Mesendoderm (in vitro differentiated cells): ENCODE measurements at regions not wholly inside any gene's neighbourhood (a gene's known extent, or its start where the extent isn't known, plus 50 kb on each side); places are given as distances from the start of the nearest gene placed in this dataset.
A peak's percentile ranks its signal among the peaks of the same experiment; 100 is the strongest.

Experiments
- DNase-seq: peaks from one replicate; pipeline ENCODE4 v3.0.0; 2013
- H2AK5ac ChIP-seq: 2 replicates; pipeline ENCODE4 v1.6.1; 2013; ENCODE audit warnings: low read length, inconsistent platforms
- H2BK120ac ChIP-seq: 2 replicates; pipeline ENCODE4 v1.6.1; 2013; ENCODE audit warnings: low read depth, mild to moderate bottlenecking, low read length, moderate library complexity, mixed read lengths
- H2BK15ac ChIP-seq: replicated peaks from 2 replicates; pipeline ENCODE4 v1.6.1; 2013; ENCODE audit warnings: low read depth, mild to moderate bottlenecking, moderate library complexity
- H2BK5ac ChIP-seq: 2 replicates; pipeline ENCODE4 v1.6.1; 2013; ENCODE audit warnings: low read length, inconsistent platforms
- H3K18ac ChIP-seq: 2 replicates; pipeline ENCODE4 v1.6.1; 2013; ENCODE audit warnings: mild to moderate bottlenecking, low read length, mixed read lengths
- H3K23ac ChIP-seq: one replicate; pipeline ENCODE4 v1.6.1; 2013; ENCODE audit warnings: low read length
- H3K27ac ChIP-seq: 2 replicates; pipeline ENCODE4 v1.5.1; 2013; ENCODE audit warnings: low read depth, mild to moderate bottlenecking, inconsistent platforms, low read length, moderate library complexity
- H3K27me3 ChIP-seq: 2 replicates; pipeline ENCODE4 v1.6.1; 2013; ENCODE audit warnings: low read length, control low read depth, mild to moderate bottlenecking, inconsistent platforms; ENCODE audit not compliant: insufficient read depth, poor library complexity
- H3K36me3 ChIP-seq: 2 replicates; pipeline ENCODE4 v1.6.1; 2013; ENCODE audit warnings: low read length, inconsistent platforms; ENCODE audit not compliant: control insufficient read depth, insufficient read depth
- H3K4ac ChIP-seq: one replicate; pipeline ENCODE4 v1.6.1; 2013; ENCODE audit warnings: low read depth, mild to moderate bottlenecking, low read length, moderate library complexity
- H3K4me1 ChIP-seq: 2 replicates; pipeline ENCODE4 v1.6.1; 2013; ENCODE audit warnings: low read depth, low read length, inconsistent platforms; ENCODE audit not compliant: control insufficient read depth
- H3K4me2 ChIP-seq: 2 replicates; pipeline ENCODE4 v1.6.1; 2013; ENCODE audit warnings: low read length
- H3K4me3 ChIP-seq: 2 replicates; pipeline ENCODE4 v1.5.1; 2013; ENCODE audit warnings: mild to moderate bottlenecking, low read length
- H3K56ac ChIP-seq: one replicate; pipeline ENCODE4 v1.6.1; 2013; ENCODE audit warnings: low read length
- H3K79me1 ChIP-seq: 2 replicates; pipeline ENCODE4 v1.6.1; 2013; ENCODE audit warnings: low read length, inconsistent platforms
- H3K79me2 ChIP-seq: 2 replicates; pipeline ENCODE4 v1.6.1; 2013; ENCODE audit warnings: mild to moderate bottlenecking, low read length; ENCODE audit not compliant: control insufficient read depth, insufficient read depth
- H3K9ac ChIP-seq: 2 replicates; pipeline ENCODE4 v1.6.1; 2013; ENCODE audit warnings: low read length, inconsistent platforms
- H4K5ac ChIP-seq: one replicate; pipeline ENCODE4 v1.6.1; 2013; ENCODE audit warnings: low read length
- H4K8ac ChIP-seq: one replicate; pipeline ENCODE4 v1.6.1; 2013; ENCODE audit warnings: low read depth, mild to moderate bottlenecking, control low read depth, low read length, moderate library complexity
- WGBS: extraction: QIAGEN DNeasy Blood & Tissue Kit; methylation state at CpG from one replicate; pipeline ENCODE4 v1.1.7; 2013; ENCODE audit warnings: low lambda C conversion rate, missing lambda C conversion rate; ENCODE audit not compliant: insufficient coverage; ENCODE audit errors: extremely low coverage; 5-methylcytosine and 5-hydroxymethylcytosine counted together

DNA sequence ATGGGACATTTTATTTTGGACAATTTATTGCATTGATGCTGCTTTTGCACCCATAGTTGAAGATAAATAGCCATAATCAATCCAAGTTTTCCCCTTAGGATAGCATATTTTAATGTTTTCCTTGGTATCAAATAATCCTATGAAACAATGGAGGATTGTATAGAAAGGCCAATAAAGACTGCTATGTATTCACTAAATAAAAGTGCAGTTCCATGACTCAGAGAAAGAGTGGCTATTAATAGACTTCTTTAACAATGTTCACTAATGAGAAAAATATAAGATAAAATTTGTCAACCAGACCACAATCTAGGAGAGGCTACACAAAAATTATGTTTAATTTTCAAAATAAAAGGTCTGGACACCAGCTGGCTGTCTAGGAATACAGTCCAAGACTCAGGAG, 560.9 kb upstream of the AGTR1 start:
- no peak overlapping the region for H3K18ac ChIP-seq
- no peak overlapping the region for H3K56ac ChIP-seq
- H3K4ac ChIP-seq, result no peak overlapping the region
- H3K4me2 ChIP-seq, result no peak overlapping the region
- H3K9ac ChIP-seq, result no peak overlapping the region
- no peak overlapping the region for H4K8ac ChIP-seq
- H2AK5ac ChIP-seq, result no peak overlapping the region
- no peak overlapping the region for H3K27ac ChIP-seq
- H3K79me2 ChIP-seq, result no peaks in the 10 kb centered on the region
- H3K23ac ChIP-seq, result no peak overlapping the region
- no peak overlapping the region for H4K5ac ChIP-seq
- no peaks in the 10 kb centered on the region for H3K36me3 ChIP-seq
- H3K4me1 ChIP-seq, result no peaks in the 10 kb centered on the region
- H3K4me3 ChIP-seq, result no peak overlapping the region
- no peak for DNase-seq
- H3K79me1 ChIP-seq, result no peaks in the 10 kb centered on the region
- no peak overlapping the region for H2BK5ac ChIP-seq
- no peak overlapping the region for H2BK15ac ChIP-seq
- H2BK120ac ChIP-seq, result no peak overlapping the region
- H3K27me3 ChIP-seq, result no peaks in the 10 kb centered on the region

DNA sequence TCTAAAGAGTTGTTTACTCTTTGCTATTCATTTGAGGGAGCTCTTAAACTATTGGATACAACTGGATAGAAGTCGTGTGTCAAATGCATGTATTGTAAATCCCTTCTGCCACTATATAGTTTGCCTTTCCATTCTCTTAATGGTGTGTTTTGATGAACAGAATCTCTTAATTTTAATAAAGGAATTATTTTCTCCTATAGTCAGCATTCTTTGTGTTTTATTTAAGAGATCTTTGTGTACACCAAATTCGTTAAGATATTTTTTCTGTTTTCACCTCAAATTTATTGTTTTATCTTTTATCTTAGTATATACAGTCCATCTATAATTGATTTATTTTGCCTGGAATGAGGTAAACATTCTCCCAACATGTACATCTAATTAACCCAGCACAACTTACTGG, 551.5 kb upstream of the AGTR1 start:
- no peak overlapping the region for H2BK15ac ChIP-seq
- H3K56ac ChIP-seq, result no peak overlapping the region
- no peak overlapping the region for H3K4me3 ChIP-seq
- WGBS, result no CpG with 5 or more reads among the region's 2 CpGs
- H3K79me1 ChIP-seq, result no peaks in the 10 kb centered on the region
- peaks cover 1% of the 10 kb centered on the region for H3K4me1 ChIP-seq
- no peak overlapping the region for H4K5ac ChIP-seq
- no peak overlapping the region for H4K8ac ChIP-seq
- no peak overlapping the region for H3K9ac ChIP-seq
- no peak overlapping the region for H2BK5ac ChIP-seq
- no peak overlapping the region for H3K23ac ChIP-seq
- no peak for DNase-seq
- H3K36me3 ChIP-seq, result no peaks in the 10 kb centered on the region
- H2AK5ac ChIP-seq, result no peak overlapping the region
- H3K79me2 ChIP-seq, result no peaks in the 10 kb centered on the region
- H3K18ac ChIP-seq, result no peak overlapping the region
- H2BK120ac ChIP-seq, result no peak overlapping the region
- H3K4ac ChIP-seq, result no peak overlapping the region
- no peak overlapping the region for H3K27ac ChIP-seq
- H3K27me3 ChIP-seq, result no peaks in the 10 kb centered on the region
- H3K4me2 ChIP-seq, result no peak overlapping the region

DNA sequence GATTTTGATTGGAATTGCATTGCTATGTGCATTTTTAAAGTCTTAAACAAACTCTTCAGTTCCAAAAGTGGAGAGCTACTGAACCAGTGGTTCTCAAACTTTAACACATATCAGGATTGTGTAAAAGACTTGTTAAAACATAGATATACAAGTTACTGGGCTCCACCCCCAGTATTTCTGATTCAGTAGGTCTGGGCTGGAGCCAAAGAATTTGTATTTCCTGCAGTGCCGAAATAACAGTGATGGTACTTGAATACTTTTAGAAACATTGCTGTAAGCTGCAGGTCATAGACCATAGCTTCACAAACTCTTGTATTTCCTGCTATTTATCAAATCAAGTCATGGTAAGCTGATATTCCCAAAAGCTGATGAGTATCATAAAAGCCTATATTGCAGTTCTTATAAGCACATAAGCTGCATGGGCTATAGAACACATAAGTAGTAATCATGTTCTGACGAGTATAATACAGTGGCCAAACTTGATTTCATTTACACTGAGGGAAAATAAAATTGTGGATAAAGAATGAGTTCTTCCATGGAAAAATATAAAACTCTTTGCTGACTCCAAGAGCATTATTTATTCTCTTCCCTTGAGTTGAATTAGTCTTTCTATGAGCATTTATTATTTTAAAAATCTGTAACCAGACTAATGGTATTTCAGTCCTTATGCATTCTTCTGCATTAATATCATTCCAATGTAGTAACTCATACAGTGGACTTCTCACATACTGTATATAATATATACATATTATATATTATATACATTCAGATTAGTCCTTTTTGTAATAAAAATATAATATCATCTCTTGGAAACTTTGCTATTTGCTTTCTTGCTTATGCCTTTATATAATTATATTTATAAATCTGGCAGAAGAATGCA, 550.5 kb upstream of the AGTR1 start:
- Histone ChIP-seq H3K27ac (no peak overlapping the region), H2BK15ac (no peak overlapping the region), H4K5ac (no peak overlapping the region), H2BK120ac (no peak overlapping the region), H4K8ac (no peak overlapping the region), H2BK5ac (no peak overlapping the region), H3K27me3 (no peaks in the 10 kb centered on the region), H3K79me1 (no peaks in the 10 kb centered on the region), H2AK5ac (no peak overlapping the region), H3K18ac (no peak overlapping the region), H3K4me2 (no peak overlapping the region), H3K56ac (no peak overlapping the region), H3K79me2 (no peaks in the 10 kb centered on the region), H3K4me1 (peaks cover 1% of the 10 kb centered on the region), H3K23ac (no peak overlapping the region), H3K36me3 (no peaks in the 10 kb centered on the region), H3K4ac (no peak overlapping the region), H3K4me3 (no peak overlapping the region), H3K9ac (no peak overlapping the region)
- DNase-seq, result no peak
- WGBS, result no CpG with 5 or more reads among the region's 2 CpGs

GRCh38 chr3:148147903-148148302, 549.8 kb upstream of the AGTR1 start:
- Histone ChIP-seq H3K23ac (no peak overlapping the region), H3K4me3 (no peak overlapping the region), H3K36me3 (no peaks in the 10 kb centered on the region), H3K79me2 (no peaks in the 10 kb centered on the region), H4K5ac (no peak overlapping the region), H2BK15ac (peak overlapping the region; percentile 19), H3K4me2 (no peak overlapping the region), H4K8ac (no peak overlapping the region), H3K79me1 (no peaks in the 10 kb centered on the region), H3K9ac (no peak overlapping the region), H3K4me1 (peaks cover 1% of the 10 kb centered on the region), H3K4ac (no peak overlapping the region), H3K18ac (no peak overlapping the region), H3K27ac (no peak overlapping the region), H2BK120ac (no peak overlapping the region), H3K56ac (no peak overlapping the region), H2BK5ac (no peak overlapping the region), H3K27me3 (no peaks in the 10 kb centered on the region), H2AK5ac (no peak overlapping the region)
- no CpG with 5 or more reads among the region's 2 CpGs for WGBS
- DNase-seq, result no peak

GRCh38 chr3:148149556-148149955, 548.1 kb upstream of the AGTR1 start:
- H3K4me1 ChIP-seq, result peaks cover 1% of the 10 kb centered on the region
- H3K56ac ChIP-seq, result no peak overlapping the region
- no peak overlapping the region for H3K4ac ChIP-seq
- no peak overlapping the region for H3K23ac ChIP-seq
- no peak overlapping the region for H3K4me3 ChIP-seq
- H3K79me2 ChIP-seq, result no peaks in the 10 kb centered on the region
- H2AK5ac ChIP-seq, result no peak overlapping the region
- no peak overlapping the region for H4K5ac ChIP-seq
- no peak overlapping the region for H3K9ac ChIP-seq
- no CpG with 5 or more reads among the region's 2 CpGs for WGBS
- H3K36me3 ChIP-seq, result no peaks in the 10 kb centered on the region
- no peaks in the 10 kb centered on the region for H3K79me1 ChIP-seq
- H2BK5ac ChIP-seq, result no peak overlapping the region
- H2BK120ac ChIP-seq, result no peak overlapping the region
- H3K27ac ChIP-seq, result no peak overlapping the region
- no peak overlapping the region for H3K4me2 ChIP-seq
- DNase-seq, result peak; percentile 93
- H3K27me3 ChIP-seq, result no peaks in the 10 kb centered on the region
- no peak overlapping the region for H4K8ac ChIP-seq
- H2BK15ac ChIP-seq, result no peak overlapping the region
- no peak overlapping the region for H3K18ac ChIP-seq

DNA sequence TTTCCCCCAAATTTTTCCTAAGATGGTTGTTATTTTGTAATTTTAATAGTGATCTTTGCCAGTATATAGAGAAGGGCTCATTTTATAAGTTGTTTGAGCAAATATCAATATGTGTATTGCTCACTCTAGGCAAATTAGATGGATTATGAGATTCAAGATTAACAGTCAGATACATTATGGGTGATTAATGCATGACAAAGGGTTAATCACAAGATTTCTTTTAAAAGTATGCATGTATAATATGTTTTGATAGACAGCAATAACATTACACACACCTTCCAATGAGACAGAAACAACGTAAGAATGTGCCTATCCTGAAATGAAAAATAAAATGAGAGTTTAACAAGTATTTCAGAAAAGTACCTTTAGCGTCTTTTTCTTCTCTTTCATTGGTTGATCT, 547.6 kb upstream of the AGTR1 start:
- WGBS, result no CpG with 5 or more reads among the region's 2 CpGs
- Histone ChIP-seq H2BK5ac (no peak overlapping the region), H3K27ac (no peak overlapping the region), H4K8ac (no peak overlapping the region), H3K23ac (no peak overlapping the region), H3K36me3 (no peaks in the 10 kb centered on the region), H4K5ac (no peak overlapping the region), H3K4me3 (no peak overlapping the region), H2AK5ac (no peak overlapping the region), H3K27me3 (no peaks in the 10 kb centered on the region), H3K79me2 (no peaks in the 10 kb centered on the region), H2BK120ac (no peak overlapping the region), H2BK15ac (no peak overlapping the region), H3K9ac (no peak overlapping the region), H3K56ac (no peak overlapping the region), H3K4ac (no peak overlapping the region), H3K4me1 (peaks cover 1% of the 10 kb centered on the region), H3K79me1 (no peaks in the 10 kb centered on the region), H3K4me2 (no peak overlapping the region), H3K18ac (no peak overlapping the region)
- no peak for DNase-seq
